WERI-Rb-1 (cell line): ENCODE measurements at regions not wholly inside any gene's neighbourhood (a gene's known extent, or its start where the extent isn't known, plus 50 kb on each side); places are given as distances from the start of the nearest gene placed in this dataset.

Experiments used
- DNase-seq: peaks from one replicate; pipeline ENCODE4 v3.0.0-alpha.2; 2020
- H3K27ac ChIP-seq: fragments of 250-450 bp; sonication (Bioruptor Pico); 2 replicates; pipeline ENCODE4 v1.5.1; 2020; ENCODE audit warnings: mild to moderate bottlenecking, moderate library complexity
- H3K27me3 ChIP-seq: fragments of 250-450 bp; sonication (Bioruptor Pico); 2 replicates; pipeline ENCODE4 v1.5.1; 2021; ENCODE audit warnings: mild to moderate bottlenecking, low read depth, moderate library complexity; ENCODE audit not compliant: insufficient read depth, severe bottlenecking
- H3K36me3 ChIP-seq: fragments of 250-450 bp; sonication (Bioruptor Pico); 2 replicates; pipeline ENCODE4 v1.5.1; 2020; ENCODE audit warnings: mild to moderate bottlenecking, moderate library complexity
- H3K4me3 ChIP-seq: 2 replicates; pipeline ENCODE4 v1.5.1; 2011; ENCODE audit warnings: low read depth, mild to moderate bottlenecking, control low read depth, low read length
- H3K9me3 ChIP-seq: fragments of 250-450 bp; sonication (Bioruptor Pico); 2 replicates; pipeline ENCODE4 v1.5.1; 2021; ENCODE audit warnings: mild to moderate bottlenecking, moderate library complexity; ENCODE audit not compliant: severe bottlenecking
- CTCF ChIP-seq: IDR thresholded peaks from 2 replicates; pipeline ENCODE4 v1.5.1; 2011; ENCODE audit warnings: low read depth, mild to moderate bottlenecking, control low read depth, inconsistent platforms, low read length

- Histone ChIP-seq H3K36me3 (no peaks in the 10 kb centered on the region), H3K27ac (no peak overlapping the region), H3K4me3 (no peak overlapping the region), H3K27me3 (no peaks in the 10 kb centered on the region), H3K9me3 (no peaks in the 10 kb centered on the region)
- no peak for TF ChIP-seq CTCF
- DNase-seq, result no peak
Observed at GRCh38 chr14:37721976-37722659, 126.7 kb downstream of the TTC6 start.

- Histone ChIP-seq H3K27ac (no peak overlapping the region), H3K9me3 (no peaks in the 10 kb centered on the region)
- no peak for TF ChIP-seq CTCF
Observed at GRCh38 chr14:37723515-37723914, 128.1 kb downstream of the TTC6 start.

DNA sequence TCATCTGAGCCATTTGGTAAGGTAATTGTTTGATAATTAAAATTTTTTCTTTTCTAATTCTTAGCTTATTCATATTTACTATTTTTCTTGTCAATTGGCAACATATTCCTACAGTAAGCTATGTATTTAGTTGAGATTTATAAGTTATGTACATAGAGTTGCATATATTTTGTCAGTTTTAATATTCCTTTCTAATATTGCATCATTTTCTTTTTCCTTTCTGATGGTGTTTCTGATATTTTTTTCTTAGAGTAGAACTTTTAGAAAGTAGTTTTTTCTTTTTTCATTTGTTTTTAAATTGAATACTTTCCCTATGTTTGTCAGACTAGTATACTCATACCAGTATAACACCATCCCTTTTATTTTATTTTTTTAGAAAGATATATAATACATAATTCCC lies 131.3 kb downstream of the TTC6 start:
- H3K27me3 ChIP-seq, result no peaks in the 10 kb centered on the region
- no peaks in the 10 kb centered on the region for H3K9me3 ChIP-seq
- no peak overlapping the region for H3K4me3 ChIP-seq
- H3K27ac ChIP-seq, result no peak overlapping the region
- no peak for TF ChIP-seq CTCF
- H3K36me3 ChIP-seq, result no peaks in the 10 kb centered on the region
- no peak for DNase-seq

More at GRCh38 chr14:37723515-37723914, 128.1 kb downstream of the TTC6 start:
- no peak for DNase-seq
- H3K4me3 ChIP-seq, result no peak overlapping the region
- no peaks in the 10 kb centered on the region for H3K36me3 ChIP-seq
- no peaks in the 10 kb centered on the region for H3K27me3 ChIP-seq

- Histone ChIP-seq H3K4me3 (no peak overlapping the region), H3K27me3 (no peaks in the 10 kb centered on the region), H3K36me3 (no peaks in the 10 kb centered on the region), H3K27ac (no peak overlapping the region), H3K9me3 (no peaks in the 10 kb centered on the region)
- no peak for DNase-seq
- no peak for TF ChIP-seq CTCF
Observed at GRCh38 chr14:37729218-37729617, 133.8 kb downstream of the TTC6 start.

GRCh38 chr14:37731094-37731493 lies 135.7 kb downstream of the TTC6 start:
- no peak overlapping the region for H3K4me3 ChIP-seq
- DNase-seq, result no peak
- no peaks in the 10 kb centered on the region for H3K36me3 ChIP-seq
- no peaks in the 10 kb centered on the region for H3K27me3 ChIP-seq
- H3K9me3 ChIP-seq, result no peaks in the 10 kb centered on the region
- no peak overlapping the region for H3K27ac ChIP-seq
- no peak for TF ChIP-seq CTCF

DNA sequence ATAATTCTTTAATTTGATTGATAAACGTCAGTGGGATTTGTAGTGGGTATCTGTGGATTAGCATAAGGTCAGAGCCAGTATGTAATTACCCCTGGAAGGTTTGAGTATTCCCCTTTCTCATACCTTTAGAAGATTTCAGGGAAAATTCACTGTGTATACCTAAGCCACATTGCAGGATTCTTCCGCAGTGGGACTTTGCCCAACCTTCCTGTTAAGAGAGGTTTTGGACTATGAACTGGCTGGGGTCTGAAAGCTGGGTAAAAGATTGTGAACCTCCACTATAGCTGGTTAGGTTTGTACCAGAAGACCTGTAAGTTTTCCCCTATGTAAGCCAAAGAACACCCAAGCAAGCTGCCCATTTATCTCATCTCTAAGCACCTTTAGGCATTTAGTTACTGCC lies 150.2 kb downstream of the TTC6 start:
- Histone ChIP-seq H3K4me3 (no peak overlapping the region), H3K27me3 (no peaks in the 10 kb centered on the region), H3K9me3 (no peaks in the 10 kb centered on the region), H3K27ac (no peak overlapping the region), H3K36me3 (no peaks in the 10 kb centered on the region)
- no peak for TF ChIP-seq CTCF
- DNase-seq, result no peak
